ENCODE measurements at regions not wholly inside any gene's neighbourhood (a gene's known extent, or its start where the extent isn't known, plus 50 kb on each side); places are given as distances from the start of the nearest gene placed in this dataset.
"Not testable (repeated sequence)": the region's sequence is repeated elsewhere in the genome, so short reads cannot be mapped to it uniquely, and the experiment has no call there.

DNA sequence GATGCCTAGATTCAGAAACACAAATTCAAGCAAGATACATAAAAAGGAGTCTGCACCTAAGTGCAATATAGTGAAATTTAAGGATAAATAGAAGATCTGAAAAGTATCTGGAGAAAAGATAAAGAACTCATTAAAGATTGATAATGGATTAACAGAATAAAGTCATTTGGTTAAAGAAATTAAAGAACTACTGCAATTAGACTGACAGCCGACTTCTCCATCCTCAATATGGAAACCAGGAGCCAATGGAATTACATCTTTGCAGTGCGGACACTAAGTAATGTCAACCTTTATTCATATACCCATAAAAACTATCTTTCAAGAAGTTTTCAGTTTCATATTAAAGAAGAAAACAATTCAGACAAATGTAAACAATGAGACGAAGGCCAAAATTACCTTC lies 81.0 kb downstream of the MRPL36 start:
- DNase-seq (no peak), ATAC-seq (no peak)
- Histone ChIP-seq H3K27ac (no peak overlapping the region), H3K27me3 (peaks cover 0 to 15% (median 0%) of the 10 kb centered on the region in 7 donors), H3K4me3 (no peak overlapping the region), H3K9me3 (peaks cover 0 to 43% (median 22%) of the 10 kb centered on the region in 11 donors), H3K4me1 (no peaks in the 10 kb centered on the region), H3K36me3 (no peaks in the 10 kb centered on the region)
- intact Hi-C loops (cut with DNase I), result no loop called here
- no peak for TF ChIP-seq CTCF (IDR thresholded peaks at IDR 0.05)
- 65 to 67% methylated on average over 3 of the region's 3 CpGs for WGBS, 2 donors

DNA sequence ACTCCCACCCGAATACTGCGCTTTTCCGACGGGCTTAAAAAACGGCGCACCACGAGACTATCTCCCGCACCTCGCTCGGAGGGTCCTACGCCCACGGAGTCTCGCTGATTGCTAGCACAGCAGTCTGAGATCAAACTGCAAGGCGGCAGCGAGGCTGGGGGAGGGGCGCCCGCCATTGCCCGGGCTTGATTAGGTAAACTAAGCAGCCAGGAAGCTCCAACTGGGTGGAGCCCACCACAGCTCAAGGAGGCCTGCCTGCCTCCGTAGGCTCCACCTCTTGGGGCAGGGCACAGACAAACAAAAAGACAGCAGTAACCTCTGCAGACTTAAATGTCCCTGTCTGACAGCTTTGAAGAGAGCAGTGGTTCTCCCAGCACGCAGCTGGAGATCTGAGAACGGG lies 89.5 kb downstream of the MRPL36 start:
- intact Hi-C loops (cut with DNase I); H3K9me3 ChIP-seq; H3K4me1 ChIP-seq; H3K4me3 ChIP-seq; DNase-seq; H3K27ac ChIP-seq; ATAC-seq; H3K36me3 ChIP-seq: not testable (repeated sequence)
- 7 to 15% methylated on average over 12 to 19 of the region's 21 CpGs for WGBS, 2 donors
- peaks cover 0 to 40% (median 31%) of the 10 kb centered on the region in 7 donors for H3K27me3 ChIP-seq

- Histone ChIP-seq H3K4me1 (no peaks in the 10 kb centered on the region), H3K4me3 (no peak overlapping the region), H3K27me3 (peaks cover 0 to 45% (median 32%) of the 10 kb centered on the region in 7 donors), H3K36me3 (no peaks in the 10 kb centered on the region), H3K9me3 (no peaks in the 10 kb centered on the region), H3K27ac (no peak overlapping the region)
- no peak for TF ChIP-seq CTCF (IDR thresholded peaks at IDR 0.05)
- intact Hi-C loops (cut with DNase I), result no loop called here
- DNase-seq (no peak), ATAC-seq (no peak)
- WGBS, 2 donors, result 48 to 51% methylated on average over 16 of the region's 16 CpGs
Observed at GRCh38 chr5:1709171-1709803, 90.3 kb downstream of the MRPL36 start.

- no peak for TF ChIP-seq CTCF (IDR thresholded peaks at IDR 0.05)
- H3K9me3 ChIP-seq, result no peaks in the 10 kb centered on the region
- H3K4me3 ChIP-seq, result no peak overlapping the region
- peaks cover 0 to 51% (median 34%) of the 10 kb centered on the region in 7 donors for H3K27me3 ChIP-seq
- ATAC-seq, result no peak
- H3K27ac ChIP-seq, result no peak overlapping the region
- intact Hi-C loops (cut with DNase I), result no loop called here
- H3K4me1 ChIP-seq, result no peaks in the 10 kb centered on the region
- H3K36me3 ChIP-seq, result no peaks in the 10 kb centered on the region
- 42 to 44% methylated on average over 7 of the region's 7 CpGs for WGBS, 2 donors
- no peak for DNase-seq
Observed at GRCh38 chr5:1708592-1709141, 91.0 kb downstream of the MRPL36 start.

DNA sequence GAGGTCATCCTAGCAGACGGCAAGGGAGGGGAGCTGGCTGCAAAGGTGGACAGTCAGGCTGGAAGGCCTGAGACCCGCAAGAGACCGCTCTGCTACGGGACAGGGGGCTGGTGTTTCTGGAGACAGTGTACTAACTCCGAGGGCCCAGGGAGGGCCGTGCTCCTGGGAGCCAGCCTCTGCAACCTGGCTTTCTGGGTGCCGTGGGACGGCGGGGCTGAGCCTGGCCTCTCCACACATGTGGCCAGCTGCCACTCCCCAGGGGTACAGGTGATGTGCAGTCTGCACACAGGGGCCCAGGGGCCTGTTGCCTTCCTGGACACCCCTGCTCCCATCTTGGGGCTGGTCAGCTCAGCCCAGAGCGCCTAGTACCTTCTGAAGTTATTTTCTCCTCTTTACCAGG lies 92.2 kb downstream of the MRPL36 start:
- no peak for ATAC-seq
- 82 to 86% methylated on average over 10 of the region's 10 CpGs for WGBS, 2 donors

More for the DNA sequence above, 92.2 kb downstream of the MRPL36 start:
- Histone ChIP-seq H3K4me1 (no peaks in the 10 kb centered on the region), H3K9me3 (no peaks in the 10 kb centered on the region), H3K4me3 (no peak overlapping the region), H3K27ac (no peak overlapping the region), H3K27me3 (peaks cover 0 to 63% (median 38%) of the 10 kb centered on the region in 7 donors), H3K36me3 (no peaks in the 10 kb centered on the region)
- intact Hi-C loops (cut with DNase I), result no loop called here
- no peak for TF ChIP-seq CTCF (IDR thresholded peaks at IDR 0.05)
- no peak for DNase-seq

All from heart right ventricle (tissue), 16 donors.